DND-41 (cell line): ENCODE measurements at regions not wholly inside any gene's neighbourhood (a gene's known extent, or its start where the extent isn't known, plus 50 kb on each side); places are given as distances from the start of the nearest gene placed in this dataset.

Experiments used
- EZH2 ChIP-seq: IDR thresholded peaks from 3 replicates; pipeline ENCODE4 v1.6.1; 2012; ENCODE audit warnings: borderline replicate concordance, low read depth, mild to moderate bottlenecking, moderate library complexity, low read length, inconsistent platforms; ENCODE audit not compliant: severe bottlenecking
- TF ChIP-seq, protein P1 (sequence below): IDR thresholded peaks from 2 replicates; pipeline ENCODE4 v1.5.1; 2012; ENCODE audit warnings: borderline replicate concordance, low read length, moderate library complexity, mild to moderate bottlenecking; ENCODE audit not compliant: poor library complexity, severe bottlenecking; ENCODE audit errors: extremely low read depth

DNA sequence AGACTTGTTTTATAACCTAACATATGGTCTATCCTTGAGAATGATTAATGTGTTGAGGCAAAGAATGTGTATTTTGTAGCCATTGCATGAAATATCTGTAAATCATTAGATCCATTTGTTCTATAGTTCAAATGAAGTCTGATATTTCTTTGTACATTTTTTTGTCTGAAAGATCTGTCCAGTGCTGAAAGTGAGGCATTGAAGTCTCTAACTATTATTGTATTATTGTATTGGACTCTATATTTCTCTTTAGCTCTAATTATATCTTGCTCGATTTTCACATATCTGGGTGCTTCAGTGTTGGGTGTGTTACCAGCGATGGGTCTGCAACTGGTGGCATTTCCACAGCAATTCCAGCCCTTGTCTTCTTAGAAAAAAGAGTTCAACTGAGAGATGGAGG lies 76.0 kb downstream of the PBDC1 start:
- TF ChIP-seq, protein P1, sequence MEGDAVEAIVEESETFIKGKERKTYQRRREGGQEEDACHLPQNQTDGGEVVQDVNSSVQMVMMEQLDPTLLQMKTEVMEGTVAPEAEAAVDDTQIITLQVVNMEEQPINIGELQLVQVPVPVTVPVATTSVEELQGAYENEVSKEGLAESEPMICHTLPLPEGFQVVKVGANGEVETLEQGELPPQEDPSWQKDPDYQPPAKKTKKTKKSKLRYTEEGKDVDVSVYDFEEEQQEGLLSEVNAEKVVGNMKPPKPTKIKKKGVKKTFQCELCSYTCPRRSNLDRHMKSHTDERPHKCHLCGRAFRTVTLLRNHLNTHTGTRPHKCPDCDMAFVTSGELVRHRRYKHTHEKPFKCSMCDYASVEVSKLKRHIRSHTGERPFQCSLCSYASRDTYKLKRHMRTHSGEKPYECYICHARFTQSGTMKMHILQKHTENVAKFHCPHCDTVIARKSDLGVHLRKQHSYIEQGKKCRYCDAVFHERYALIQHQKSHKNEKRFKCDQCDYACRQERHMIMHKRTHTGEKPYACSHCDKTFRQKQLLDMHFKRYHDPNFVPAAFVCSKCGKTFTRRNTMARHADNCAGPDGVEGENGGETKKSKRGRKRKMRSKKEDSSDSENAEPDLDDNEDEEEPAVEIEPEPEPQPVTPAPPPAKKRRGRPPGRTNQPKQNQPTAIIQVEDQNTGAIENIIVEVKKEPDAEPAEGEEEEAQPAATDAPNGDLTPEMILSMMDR: no peak
- TF ChIP-seq EZH2: no peak
